Breast epithelium (tissue), 3 donors: ENCODE measurements at regions not wholly inside any gene's neighbourhood (a gene's known extent, or its start where the extent isn't known, plus 50 kb on each side); places are given as distances from the start of the nearest gene placed in this dataset.

ENCODE experiments used
- POLR2A ChIP-seq: fragments of 450-650 bp; IDR thresholded peaks from one replicate; pipeline ENCODE4 v1.6.1; 2016; ENCODE audit warnings: antibody characterized with exemption, mild to moderate bottlenecking, moderate library complexity
- TF ChIP-seq, protein P1 (sequence below), 3 donors: fragments of 450-650 bp; IDR thresholded peaks; one replicate each; pipeline ENCODE4 v1.5.1; 2016 to 2017; ENCODE audit warnings: antibody characterized with exemption in 3 of 3, mild to moderate bottlenecking in 3 of 3, moderate library complexity in 3 of 3

DNA sequence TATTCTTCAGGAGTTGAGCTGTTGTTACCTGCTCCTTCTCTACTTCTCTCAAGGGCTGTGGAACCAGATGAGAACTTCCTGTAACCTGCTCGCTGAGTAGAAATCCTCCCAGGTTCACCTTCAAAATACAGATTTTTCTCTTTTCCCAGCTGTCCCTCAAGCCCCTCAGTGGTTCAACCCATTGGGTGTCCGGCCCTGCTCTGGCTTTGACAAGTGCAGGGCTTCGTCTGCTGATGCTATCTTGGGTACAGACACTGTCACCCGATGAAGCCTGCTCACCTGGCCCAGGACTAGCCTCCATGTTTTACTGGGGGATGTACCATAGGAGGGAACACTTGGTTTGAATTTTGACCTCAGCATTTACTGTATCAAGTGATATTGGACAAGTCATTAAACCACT, 490.4 kb downstream of the IRX1 start:
- TF ChIP-seq, protein P1, sequence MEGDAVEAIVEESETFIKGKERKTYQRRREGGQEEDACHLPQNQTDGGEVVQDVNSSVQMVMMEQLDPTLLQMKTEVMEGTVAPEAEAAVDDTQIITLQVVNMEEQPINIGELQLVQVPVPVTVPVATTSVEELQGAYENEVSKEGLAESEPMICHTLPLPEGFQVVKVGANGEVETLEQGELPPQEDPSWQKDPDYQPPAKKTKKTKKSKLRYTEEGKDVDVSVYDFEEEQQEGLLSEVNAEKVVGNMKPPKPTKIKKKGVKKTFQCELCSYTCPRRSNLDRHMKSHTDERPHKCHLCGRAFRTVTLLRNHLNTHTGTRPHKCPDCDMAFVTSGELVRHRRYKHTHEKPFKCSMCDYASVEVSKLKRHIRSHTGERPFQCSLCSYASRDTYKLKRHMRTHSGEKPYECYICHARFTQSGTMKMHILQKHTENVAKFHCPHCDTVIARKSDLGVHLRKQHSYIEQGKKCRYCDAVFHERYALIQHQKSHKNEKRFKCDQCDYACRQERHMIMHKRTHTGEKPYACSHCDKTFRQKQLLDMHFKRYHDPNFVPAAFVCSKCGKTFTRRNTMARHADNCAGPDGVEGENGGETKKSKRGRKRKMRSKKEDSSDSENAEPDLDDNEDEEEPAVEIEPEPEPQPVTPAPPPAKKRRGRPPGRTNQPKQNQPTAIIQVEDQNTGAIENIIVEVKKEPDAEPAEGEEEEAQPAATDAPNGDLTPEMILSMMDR (IDR thresholded peaks at IDR 0.05) = no peak
- no peak for TF ChIP-seq POLR2A
